ENCODE measurements at regions not wholly inside any gene's neighbourhood (a gene's known extent, or its start where the extent isn't known, plus 50 kb on each side); places are given as distances from the start of the nearest gene placed in this dataset.

DNA sequence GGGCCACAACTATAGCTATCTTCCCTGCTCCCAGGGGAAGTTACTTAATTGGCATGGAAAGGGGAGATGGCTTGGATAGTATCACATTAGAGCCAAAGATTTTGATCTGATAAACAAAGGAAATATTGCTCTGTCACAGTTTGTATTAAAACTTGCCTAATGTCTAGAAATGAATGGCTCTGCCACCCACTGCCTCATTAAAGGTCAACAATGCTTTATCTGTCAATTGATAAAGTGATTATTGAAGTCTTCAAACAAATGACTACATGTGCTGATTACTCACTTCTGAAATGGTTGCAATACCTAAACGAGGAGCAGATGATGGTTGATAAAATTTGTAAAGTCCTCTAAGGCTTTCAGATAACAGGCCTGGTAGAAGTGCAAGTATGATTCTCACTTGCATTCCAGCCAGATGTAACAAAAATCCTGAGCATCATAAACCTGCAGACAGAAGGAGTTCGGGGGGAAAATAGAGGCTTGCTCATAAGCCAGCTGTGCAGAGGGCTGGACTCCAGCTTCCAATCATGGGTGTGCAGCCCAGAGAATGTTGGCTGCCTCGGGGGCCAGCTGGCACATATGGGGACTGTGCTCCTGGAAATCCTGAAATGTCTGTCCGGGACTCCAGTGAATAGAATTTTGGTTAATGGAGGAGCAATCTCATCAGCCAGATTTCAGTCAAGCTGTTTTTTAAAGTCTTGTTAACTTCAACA is 200.5 kb upstream of the SLC27A6 start:
- intact Hi-C loops (cut with DNase I), result no loop called here
- no peaks in the 10 kb centered on the region for H3K4me1 ChIP-seq
- no peaks in the 10 kb centered on the region for H3K9me3 ChIP-seq
- H3K4me3 ChIP-seq, result no peak overlapping the region
- H3K27me3 ChIP-seq, result no peaks in the 10 kb centered on the region
- no peak overlapping the region for H3K9ac ChIP-seq (ENCODE audit: low read depth in 2 of 2, low read length in 2 of 2)
- DNase-seq, result no peak
- H3K27ac ChIP-seq, result no peak overlapping the region
- TF ChIP-seq, protein P1, sequence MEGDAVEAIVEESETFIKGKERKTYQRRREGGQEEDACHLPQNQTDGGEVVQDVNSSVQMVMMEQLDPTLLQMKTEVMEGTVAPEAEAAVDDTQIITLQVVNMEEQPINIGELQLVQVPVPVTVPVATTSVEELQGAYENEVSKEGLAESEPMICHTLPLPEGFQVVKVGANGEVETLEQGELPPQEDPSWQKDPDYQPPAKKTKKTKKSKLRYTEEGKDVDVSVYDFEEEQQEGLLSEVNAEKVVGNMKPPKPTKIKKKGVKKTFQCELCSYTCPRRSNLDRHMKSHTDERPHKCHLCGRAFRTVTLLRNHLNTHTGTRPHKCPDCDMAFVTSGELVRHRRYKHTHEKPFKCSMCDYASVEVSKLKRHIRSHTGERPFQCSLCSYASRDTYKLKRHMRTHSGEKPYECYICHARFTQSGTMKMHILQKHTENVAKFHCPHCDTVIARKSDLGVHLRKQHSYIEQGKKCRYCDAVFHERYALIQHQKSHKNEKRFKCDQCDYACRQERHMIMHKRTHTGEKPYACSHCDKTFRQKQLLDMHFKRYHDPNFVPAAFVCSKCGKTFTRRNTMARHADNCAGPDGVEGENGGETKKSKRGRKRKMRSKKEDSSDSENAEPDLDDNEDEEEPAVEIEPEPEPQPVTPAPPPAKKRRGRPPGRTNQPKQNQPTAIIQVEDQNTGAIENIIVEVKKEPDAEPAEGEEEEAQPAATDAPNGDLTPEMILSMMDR (IDR thresholded peaks at IDR 0.05), result no peak
- H3K36me3 ChIP-seq, result no peaks in the 10 kb centered on the region

DNA sequence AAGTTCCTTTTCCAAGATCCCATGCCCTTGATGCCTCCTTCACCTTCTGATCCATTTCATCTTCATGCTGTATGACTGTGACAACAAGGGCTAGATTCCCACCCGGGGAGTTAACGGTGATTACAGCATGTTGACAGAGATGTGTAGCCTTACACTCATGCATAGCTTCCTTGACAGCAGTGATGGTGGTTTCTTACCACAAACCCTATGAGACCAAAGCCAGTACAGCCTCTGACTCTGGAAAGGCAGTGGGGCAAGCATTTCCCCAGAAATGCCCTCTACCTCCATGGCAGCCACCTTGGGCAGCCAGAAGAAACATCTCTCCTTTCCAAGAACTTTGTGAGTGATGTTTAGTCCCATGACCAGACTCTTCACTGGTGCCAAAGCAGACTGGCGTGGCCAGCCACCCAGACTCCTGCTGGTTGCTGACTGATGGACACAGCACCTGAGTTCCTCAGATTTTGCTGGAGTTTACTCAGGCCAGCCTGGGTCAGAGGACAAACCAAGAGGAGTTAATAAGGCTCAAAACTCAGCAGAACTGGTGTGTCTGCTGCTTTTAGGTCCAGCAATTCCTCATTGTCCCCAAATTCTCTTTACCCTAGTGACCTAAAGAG is 199.7 kb upstream of the SLC27A6 start:
- H3K9me3 ChIP-seq, result no peaks in the 10 kb centered on the region

DNA sequence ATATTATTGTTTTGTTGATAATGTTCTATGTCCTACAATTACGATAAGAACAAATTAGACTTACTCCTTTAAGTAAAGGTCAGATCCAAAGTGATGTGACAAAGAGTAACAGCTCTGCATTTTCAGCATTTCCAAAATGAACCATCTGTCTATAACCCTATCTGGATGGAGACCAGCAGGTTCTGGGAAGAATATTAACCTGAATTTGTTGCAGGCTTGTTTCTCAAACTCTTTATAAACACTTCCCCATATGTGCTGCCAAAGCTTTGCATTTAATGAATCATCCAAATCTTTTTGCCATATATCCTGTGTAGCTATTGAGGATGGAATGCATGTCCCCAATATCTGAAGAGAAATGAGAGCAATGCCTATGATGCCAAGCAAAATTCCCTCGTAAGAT is 198.9 kb upstream of the SLC27A6 start:
- no peaks in the 10 kb centered on the region for H3K27me3 ChIP-seq

More for the DNA sequence above, 199.7 kb upstream of the SLC27A6 start:
- intact Hi-C loops (cut with DNase I), result no loop called here
- no peak for DNase-seq
- TF ChIP-seq, protein P1 (IDR thresholded peaks at IDR 0.05), result no peak
- Histone ChIP-seq H3K9ac (ENCODE audit: low read depth in 2 of 2, low read length in 2 of 2) (no peak overlapping the region), H3K36me3 (no peaks in the 10 kb centered on the region), H3K27ac (no peak overlapping the region), H3K27me3 (no peaks in the 10 kb centered on the region), H3K4me3 (no peak overlapping the region), H3K4me1 (no peaks in the 10 kb centered on the region)

DNA sequence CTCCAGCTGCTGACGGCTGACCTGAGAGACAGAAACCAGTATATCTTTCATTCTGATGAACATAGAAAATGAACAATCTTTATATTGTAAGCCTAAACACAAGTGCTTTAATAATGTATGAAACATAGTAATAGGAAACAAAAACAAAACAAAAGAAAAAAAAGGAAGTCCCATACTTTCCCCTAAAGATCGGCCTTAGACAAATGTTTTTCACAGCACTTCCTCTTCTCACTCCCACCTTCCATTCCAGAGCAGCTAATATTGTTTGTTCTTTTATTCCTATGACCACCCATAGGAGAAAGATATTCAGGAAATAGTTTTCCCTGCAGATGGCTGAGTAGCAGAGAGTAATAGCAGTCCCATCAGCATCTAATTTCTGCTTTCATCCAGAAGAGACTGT is 194.4 kb upstream of the SLC27A6 start:
- TF ChIP-seq, protein P1 (IDR thresholded peaks at IDR 0.05), result no peak
- H3K27ac ChIP-seq, result no peak overlapping the region
- no peaks in the 10 kb centered on the region for H3K9me3 ChIP-seq
- no peaks in the 10 kb centered on the region for H3K27me3 ChIP-seq
- no peak overlapping the region for H3K4me3 ChIP-seq
- DNase-seq, result no peak
- H3K4me1 ChIP-seq, result no peaks in the 10 kb centered on the region
- H3K36me3 ChIP-seq, result no peaks in the 10 kb centered on the region
- intact Hi-C loops (cut with DNase I), result no loop called here
- H3K9ac ChIP-seq (ENCODE audit: low read depth in 2 of 2, low read length in 2 of 2), result no peak overlapping the region

More for the DNA sequence above, 198.9 kb upstream of the SLC27A6 start:
- Histone ChIP-seq H3K9ac (ENCODE audit: low read depth in 2 of 2, low read length in 2 of 2) (no peak overlapping the region), H3K9me3 (no peaks in the 10 kb centered on the region), H3K4me1 (no peaks in the 10 kb centered on the region), H3K27ac (no peak overlapping the region), H3K36me3 (no peaks in the 10 kb centered on the region), H3K4me3 (no peak overlapping the region)
- no peak for DNase-seq
- TF ChIP-seq, protein P1 (IDR thresholded peaks at IDR 0.05), result no peak
- intact Hi-C loops (cut with DNase I), result no loop called here

DNA sequence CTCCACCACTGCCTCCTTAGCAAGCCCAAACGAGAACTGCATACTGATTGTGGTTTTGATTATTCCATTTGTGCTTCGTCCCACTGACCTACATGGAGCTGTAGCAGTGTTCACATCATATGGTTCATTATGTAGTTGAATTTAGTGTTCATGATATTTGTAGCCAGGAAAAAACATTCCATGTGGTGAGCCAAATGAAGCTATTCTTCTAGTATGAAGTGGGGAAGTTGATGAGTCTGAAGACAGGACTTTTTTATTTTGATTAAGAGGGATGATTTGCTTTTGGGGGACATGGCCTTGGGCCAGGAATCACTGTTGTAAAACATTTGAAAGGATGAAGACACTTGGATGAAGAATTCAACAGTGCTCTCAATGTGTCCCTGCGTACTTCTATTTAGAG is 192.9 kb upstream of the SLC27A6 start:
- no peak overlapping the region for H3K27ac ChIP-seq
- no peak overlapping the region for H3K9ac ChIP-seq (ENCODE audit: low read depth in 2 of 2, low read length in 2 of 2)
- H3K36me3 ChIP-seq, result no peaks in the 10 kb centered on the region
- no peaks in the 10 kb centered on the region for H3K4me1 ChIP-seq
- H3K27me3 ChIP-seq, result no peaks in the 10 kb centered on the region
- no peak overlapping the region for H3K4me3 ChIP-seq
- TF ChIP-seq, protein P1 (IDR thresholded peaks at IDR 0.05), result no peak
- no peak for DNase-seq
- intact Hi-C loops (cut with DNase I), result no loop called here
- H3K9me3 ChIP-seq, result no peaks in the 10 kb centered on the region
